Omental fat pad (tissue), 3 donors: ENCODE measurements at regions not wholly inside any gene's neighbourhood (a gene's known extent, or its start where the extent isn't known, plus 50 kb on each side); places are given as distances from the start of the nearest gene placed in this dataset.
"Not testable (repeated sequence)": the region's sequence is repeated elsewhere in the genome, so short reads cannot be mapped to it uniquely, and the experiment has no call there.

Experiments
- ATAC-seq: fragments of 150-250 bp; one replicate; pipeline ENCODE4 v1.9.1; 2016; ENCODE audit warnings: mild to moderate bottlenecking, moderate library complexity; ENCODE audit not compliant: low FRiP score
- DNase-seq: peaks from one replicate; pipeline ENCODE4 v3.0.0-alpha.2; 2019; ENCODE audit warnings: low spot score
- TF ChIP-seq, protein P1 (sequence below), 3 donors: fragments of 450-650 bp; IDR thresholded peaks; one replicate each; pipeline ENCODE4 v1.5.1; 2016 to 2017; ENCODE audit warnings: antibody characterized with exemption in 3 of 3, mild to moderate bottlenecking in 3 of 3, moderate library complexity in 2 of 3

DNA sequence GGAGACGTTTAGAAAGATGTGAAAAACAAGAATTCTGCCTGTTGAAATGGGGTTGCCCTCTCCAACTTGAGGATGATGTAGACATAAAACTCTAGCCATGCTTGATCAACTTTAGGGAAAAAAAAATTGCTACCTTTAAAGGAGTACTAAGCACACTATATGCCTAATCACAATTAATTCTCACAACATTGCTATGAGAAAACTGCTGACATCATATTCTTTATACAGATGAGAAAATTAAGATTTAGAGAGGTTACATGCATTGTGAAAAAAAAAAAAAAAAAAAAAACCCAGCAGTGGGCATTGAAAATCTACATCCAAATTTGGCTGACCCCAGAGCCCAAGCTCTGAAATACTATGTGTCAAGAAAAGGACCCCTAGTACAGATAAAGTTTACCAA is 617.2 kb upstream of the ADGRL2 start:
- DNase-seq, result no peak
- TF ChIP-seq, protein P1, sequence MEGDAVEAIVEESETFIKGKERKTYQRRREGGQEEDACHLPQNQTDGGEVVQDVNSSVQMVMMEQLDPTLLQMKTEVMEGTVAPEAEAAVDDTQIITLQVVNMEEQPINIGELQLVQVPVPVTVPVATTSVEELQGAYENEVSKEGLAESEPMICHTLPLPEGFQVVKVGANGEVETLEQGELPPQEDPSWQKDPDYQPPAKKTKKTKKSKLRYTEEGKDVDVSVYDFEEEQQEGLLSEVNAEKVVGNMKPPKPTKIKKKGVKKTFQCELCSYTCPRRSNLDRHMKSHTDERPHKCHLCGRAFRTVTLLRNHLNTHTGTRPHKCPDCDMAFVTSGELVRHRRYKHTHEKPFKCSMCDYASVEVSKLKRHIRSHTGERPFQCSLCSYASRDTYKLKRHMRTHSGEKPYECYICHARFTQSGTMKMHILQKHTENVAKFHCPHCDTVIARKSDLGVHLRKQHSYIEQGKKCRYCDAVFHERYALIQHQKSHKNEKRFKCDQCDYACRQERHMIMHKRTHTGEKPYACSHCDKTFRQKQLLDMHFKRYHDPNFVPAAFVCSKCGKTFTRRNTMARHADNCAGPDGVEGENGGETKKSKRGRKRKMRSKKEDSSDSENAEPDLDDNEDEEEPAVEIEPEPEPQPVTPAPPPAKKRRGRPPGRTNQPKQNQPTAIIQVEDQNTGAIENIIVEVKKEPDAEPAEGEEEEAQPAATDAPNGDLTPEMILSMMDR (IDR thresholded peaks at IDR 0.05), result no peak
- no peak for ATAC-seq

DNA sequence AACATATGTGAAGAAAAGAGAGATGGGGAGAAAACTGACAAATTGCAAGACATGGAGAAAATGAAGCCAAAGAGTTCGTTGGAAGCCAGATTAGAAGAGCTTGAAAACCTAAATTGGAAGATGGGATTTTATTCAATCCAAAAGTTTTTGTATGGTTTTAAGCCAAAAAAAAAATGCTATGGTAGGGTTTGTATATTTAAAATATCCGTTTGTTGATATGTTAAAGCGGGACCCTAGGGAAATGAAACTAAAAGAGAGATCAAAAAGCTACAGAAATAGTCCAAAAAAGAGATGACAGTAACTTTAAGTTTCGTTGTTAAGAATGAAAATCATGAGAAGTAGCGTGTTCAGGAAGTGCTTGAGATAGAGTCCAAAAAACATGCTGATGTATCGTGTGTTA is 617.7 kb upstream of the ADGRL2 start:
- no peak for ATAC-seq

DNA sequence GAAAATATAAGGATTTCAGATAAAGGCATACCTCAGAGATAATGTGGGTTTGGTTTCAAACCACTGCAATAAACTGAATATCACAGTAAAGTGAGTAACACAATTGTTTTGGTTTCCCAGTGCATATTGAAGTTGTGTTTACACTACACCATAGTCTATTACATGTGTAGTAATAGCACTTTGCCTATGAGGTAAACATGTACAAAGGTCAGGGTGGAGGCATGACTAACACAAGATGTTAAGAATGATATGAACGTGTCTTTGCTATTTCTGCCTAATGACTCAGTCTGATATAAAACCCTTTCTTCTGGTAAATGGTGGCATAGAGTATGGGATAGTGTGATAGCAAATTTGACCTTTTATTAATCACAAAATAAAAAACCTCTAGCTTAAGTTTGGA is 621.5 kb upstream of the ADGRL2 start:
- ATAC-seq (no peak), DNase-seq (no peak)
- TF ChIP-seq, protein P1 (IDR thresholded peaks at IDR 0.05), result no peak

More for the DNA sequence above, 617.7 kb upstream of the ADGRL2 start:
- TF ChIP-seq, protein P1 (IDR thresholded peaks at IDR 0.05), result no peak
- DNase-seq, result no peak

DNA sequence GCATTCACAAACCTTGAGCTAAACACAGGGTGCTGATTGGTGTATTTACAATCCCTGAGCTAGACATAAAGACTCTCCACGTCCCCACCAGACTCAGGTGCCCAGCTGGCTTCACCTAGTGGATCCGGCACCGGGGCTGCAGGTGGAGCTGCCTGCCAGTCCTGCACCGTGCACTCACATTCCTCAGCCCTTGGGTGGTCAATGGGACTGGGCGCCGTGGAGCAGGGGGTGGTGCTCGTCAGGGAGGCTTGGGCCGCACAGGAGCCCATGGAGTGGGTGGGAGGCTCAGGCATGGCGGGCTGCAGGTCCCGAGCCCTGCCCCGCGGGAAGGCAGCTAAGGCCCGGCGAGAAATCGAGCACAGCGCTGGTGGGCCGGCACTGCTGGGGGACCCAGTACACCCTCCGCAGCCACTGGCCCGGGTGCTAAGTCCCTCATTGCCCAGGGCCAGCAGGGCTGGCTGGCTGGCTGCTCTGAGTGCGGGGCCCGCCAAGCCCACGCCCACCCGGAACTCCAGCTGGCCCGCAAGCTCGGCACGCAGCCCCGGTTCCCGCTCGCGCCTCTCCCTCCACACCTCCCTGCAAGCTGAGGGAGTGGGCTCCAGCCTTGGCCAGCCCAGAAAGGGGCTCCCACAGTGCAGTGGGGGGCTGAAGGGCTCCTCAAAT is 622.2 kb upstream of the ADGRL2 start:
- not testable (repeated sequence) for DNase-seq, ATAC-seq

DNA sequence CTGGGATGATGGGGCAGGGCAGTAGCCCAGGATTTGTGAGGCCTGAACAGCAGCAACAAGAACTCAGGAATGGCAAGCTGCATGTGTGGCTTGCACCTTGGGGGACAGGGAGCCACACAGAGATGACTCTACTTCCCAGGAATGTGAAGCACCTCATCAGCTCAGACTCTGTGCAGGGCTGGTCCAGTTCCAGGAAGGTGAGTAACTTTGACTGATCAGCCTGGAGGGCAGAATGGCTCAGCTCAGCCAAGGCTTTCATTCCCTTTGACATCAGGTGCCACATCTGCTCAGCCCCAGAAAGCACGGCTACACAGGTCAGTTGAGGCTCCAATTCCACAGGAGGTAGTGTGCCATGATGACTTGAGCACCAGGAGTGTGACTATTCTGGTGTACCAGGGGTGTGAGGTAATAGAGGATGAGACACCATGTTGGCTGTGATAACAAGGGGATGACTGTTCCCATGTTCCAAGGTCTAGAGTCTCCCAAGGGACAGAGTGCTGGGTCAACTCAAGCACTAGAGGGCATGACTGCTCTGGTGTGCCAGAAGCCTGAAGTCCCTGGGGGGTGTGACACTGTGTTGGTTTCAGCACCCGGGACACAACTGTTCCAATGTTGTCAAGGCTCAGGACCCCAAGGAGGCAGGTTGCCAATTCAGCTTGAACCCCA is 625.8 kb upstream of the ADGRL2 start:
- DNase-seq (no peak), ATAC-seq (no peak)
- TF ChIP-seq, protein P1 (IDR thresholded peaks at IDR 0.05), result no peak

DNA sequence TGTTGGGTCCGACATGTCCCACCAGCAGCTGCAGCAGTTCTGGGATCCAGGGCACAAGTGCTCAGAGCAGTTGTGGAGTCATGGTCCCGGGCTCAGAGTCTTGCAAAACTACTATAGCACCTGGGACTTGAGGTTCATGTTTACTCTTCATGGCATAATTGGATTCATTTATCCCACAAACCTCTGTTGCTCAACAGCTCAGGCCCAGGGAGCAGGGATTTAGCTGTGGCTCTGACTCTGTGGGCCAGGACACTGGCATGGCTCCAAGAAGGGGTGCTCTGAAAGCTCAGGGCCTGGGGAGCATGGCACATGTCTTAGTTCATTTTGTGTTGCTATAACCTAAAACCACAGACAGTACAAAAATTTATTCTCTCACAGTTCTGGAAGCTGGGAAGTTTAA is 626.7 kb upstream of the ADGRL2 start:
- DNase-seq (no peak), ATAC-seq (no peak)
- TF ChIP-seq, protein P1 (IDR thresholded peaks at IDR 0.05), result no peak

DNA sequence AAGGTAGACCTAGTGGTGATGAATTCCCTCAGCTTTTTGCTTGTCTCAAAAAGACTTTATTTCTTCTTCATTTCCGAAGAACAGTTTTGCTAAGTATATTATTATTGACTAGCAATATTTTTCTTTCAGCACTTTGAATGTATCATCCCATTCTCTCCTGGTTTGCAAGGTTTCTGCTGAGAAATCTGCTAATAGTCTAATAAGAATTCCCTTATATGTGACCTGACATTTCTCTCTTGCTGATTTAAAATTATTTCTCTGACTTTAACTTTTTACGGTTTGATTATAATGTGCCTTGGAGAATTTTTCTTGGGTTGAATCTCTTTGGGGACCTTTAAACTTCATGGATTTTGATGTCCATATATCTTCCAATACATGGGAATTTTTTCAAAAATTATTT is 628.3 kb upstream of the ADGRL2 start:
- ATAC-seq (no peak), DNase-seq (no peak)
- TF ChIP-seq, protein P1 (IDR thresholded peaks at IDR 0.05), result no peak
